Activated CD8-positive, alpha-beta memory T cell treated with anti-CD3 and anti-CD28 coated beads for 36 hours (primary cell): ENCODE measurements at regions not wholly inside any gene's neighbourhood (a gene's known extent, or its start where the extent isn't known, plus 50 kb on each side); places are given as distances from the start of the nearest gene placed in this dataset.

Experiments used
- CTCF ChIA-PET: fragments of 350-600 bp; sonication (Branson Sonifier 250); formaldehyde crosslinking; loops from one replicate; lab custom pipeline; 2021; ENCODE audit warnings: antibody characterized with exemption; lab: Charles Lee
- POLR2A ChIA-PET: fragments of 350-600 bp; sonication (Branson Sonifier 250); formaldehyde crosslinking; loops from one replicate; lab custom pipeline; 2021; ENCODE audit warnings: antibody characterized with exemption; lab: Charles Lee

DNA sequence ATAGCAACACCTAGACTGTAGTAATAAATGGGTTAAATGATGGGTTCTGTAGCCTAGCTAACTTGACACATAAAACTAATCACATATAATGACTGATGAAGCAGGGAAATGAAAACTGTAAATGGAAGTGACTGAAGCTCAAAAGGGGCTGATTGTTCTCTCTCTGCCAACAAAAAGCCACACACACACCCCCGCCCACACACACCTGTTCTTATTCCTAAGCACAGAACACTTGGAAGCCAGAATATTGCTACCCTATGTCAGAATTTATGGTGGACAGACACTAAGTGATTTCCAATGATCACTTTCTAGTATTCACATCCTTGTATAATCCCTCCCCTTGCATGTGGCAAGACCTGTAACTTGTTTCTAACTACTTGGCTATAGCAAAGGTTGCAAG is 603.5 kb downstream of the UTRN start:
- CTCF ChIA-PET, result no interaction called here

DNA sequence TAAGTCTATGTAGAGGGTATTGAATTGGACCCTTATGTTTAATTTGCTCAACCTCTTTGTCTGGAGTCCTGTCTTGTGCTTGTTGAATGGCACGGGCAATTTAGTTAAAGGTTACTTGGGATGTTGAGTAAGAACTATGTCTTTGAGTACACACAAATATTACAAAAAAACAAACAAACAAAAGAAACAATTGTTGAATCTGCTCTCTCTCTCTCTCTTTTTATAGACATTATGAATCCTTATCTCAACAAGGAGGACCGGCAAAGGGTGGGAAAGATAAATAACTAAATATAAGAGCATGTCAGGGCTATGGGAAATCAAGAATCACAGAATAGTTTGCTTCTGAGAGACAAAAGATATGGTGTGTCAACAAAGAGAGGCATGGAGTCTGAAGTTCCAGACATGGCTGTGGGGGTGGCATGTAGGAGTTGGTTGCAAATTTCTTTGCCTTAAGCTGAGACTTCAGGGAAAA is 608.6 kb downstream of the UTRN start:
- POLR2A ChIA-PET, result no interaction called here

More for the DNA sequence above, 603.5 kb downstream of the UTRN start:
- POLR2A ChIA-PET, result no interaction called here

DNA sequence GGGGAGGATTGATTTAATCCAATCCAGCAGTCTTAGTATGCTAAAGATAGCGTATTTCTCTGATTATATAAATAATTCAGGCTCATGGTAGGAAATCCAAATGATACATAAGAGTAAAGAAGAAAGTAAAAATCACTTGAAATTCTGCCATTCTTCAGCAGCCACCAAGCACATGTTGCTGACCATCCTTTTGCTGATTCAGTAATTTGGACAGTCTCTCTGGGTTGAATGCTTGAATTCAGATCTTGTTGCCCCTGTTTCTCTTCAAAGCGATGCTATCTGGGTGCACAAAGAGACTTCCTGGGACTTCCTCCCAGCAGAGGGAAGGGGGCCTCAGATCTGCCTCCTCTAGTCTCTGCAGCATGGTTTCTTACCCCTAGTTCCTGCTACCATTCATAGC is 609.1 kb downstream of the UTRN start:
- CTCF ChIA-PET, result no interaction called here
- POLR2A ChIA-PET, result no interaction called here

More for the DNA sequence above, 608.6 kb downstream of the UTRN start:
- CTCF ChIA-PET, result no interaction called here

DNA sequence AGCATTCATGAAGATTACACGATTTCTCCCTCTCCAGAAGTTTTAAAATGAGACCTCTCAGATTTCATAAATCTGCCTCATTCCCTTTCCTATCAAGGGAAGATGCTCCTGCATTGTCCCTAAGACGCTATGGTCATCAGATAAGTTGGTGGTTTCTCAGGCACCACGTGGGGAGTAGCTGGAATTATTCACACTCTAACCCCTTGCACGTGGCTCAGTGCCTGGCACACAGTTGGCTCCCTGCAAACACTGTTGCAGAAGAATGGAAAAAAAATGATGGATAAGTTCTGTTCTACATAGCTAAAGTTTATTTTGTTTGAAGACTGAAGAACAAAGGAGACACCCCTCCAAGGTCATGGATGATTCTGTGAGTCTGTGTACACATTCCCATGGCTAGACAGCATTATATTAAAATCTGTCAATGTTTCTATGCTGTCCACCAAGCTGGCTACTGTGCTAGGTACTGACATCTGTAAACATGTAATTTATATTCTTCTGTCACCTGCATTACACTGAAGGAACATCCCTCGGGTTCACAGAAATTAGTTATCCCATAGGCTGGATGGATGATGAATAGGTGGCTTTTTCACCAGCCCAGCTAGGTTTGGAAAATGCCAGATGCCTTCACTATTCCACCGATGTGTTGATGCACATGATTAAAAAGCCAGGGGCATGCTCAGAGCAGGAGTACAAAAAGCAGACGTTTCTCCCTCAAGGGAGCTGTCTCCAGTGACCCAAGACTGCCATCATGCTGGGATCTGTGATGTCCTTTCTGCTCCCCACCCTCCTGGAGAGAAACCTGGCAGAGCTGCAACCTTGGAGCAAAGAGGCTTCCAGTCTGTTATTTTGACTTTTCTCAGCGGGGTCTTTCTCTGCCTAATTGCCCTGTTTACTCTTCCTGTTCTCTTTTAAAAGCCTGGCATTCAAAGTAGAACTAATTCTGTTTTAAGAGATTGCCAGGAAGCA is 610.5 kb downstream of the UTRN start:
- ChIA-PET CTCF (no interaction called here), POLR2A (no interaction called here)

DNA sequence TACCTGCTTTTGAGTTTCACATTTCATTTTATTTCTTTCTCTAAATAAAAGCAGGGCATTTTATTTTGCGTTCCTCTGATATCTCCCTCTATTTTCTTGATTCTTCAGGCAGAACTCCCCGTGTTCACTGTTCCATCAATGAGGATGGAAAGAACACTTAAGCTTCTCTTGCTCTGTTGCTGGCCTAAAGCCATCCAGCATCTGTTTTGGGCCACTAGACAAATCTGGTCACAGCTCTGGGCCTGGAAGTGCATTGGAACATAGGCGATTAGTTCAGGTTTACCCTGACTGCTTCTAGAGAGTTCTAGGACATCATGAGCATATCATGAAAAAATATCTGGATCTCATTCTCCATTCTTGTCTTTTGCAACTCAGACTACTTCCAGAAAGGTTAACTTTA is 611.2 kb downstream of the UTRN start:
- CTCF ChIA-PET, result no interaction called here
- POLR2A ChIA-PET, result no interaction called here

DNA sequence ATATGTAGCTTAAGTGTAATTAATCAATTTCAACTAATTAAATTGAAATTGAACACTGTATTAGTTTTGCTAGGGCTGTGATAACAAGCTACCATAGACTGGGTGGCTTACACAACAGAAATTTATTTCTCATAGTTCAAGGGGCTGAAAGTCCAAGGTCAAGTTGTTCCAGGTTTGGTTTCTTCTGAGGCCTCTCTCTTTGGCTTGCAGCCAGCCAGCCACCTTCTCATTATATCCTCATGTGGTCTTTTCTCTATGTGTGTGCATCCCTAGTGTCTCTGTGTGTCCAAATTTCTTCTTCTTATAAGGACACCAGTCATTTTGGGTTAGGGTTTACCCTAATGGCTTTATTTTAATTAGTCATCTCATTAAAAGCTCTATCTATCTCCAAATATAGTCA is 611.7 kb downstream of the UTRN start:
- POLR2A ChIA-PET, result no interaction called here

DNA sequence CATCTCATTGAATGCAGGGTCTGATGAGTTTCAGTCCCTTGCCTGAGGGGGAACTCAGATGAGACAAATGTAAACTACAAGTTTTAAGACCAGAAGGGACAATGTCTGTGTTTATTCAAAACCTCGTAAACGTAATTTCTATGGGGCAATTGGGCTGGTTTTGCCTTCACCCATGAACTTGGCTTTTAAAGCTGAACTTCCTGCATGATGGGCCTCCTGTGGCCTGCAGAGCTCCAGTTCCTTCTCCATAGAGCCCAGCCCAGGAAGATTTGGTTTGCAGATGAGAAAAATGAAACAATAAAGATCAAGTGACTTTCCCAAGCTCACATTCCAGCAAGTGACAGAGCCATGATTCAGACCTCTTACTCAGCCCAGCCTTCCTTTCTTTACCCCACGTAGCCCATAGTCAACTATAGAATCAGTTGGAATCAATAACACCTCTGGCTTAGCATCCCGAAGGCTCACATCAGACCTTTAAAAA is 612.3 kb downstream of the UTRN start:
- CTCF ChIA-PET, result no interaction called here
- POLR2A ChIA-PET, result no interaction called here

More for the DNA sequence above, 611.7 kb downstream of the UTRN start:
- CTCF ChIA-PET, result no interaction called here

DNA sequence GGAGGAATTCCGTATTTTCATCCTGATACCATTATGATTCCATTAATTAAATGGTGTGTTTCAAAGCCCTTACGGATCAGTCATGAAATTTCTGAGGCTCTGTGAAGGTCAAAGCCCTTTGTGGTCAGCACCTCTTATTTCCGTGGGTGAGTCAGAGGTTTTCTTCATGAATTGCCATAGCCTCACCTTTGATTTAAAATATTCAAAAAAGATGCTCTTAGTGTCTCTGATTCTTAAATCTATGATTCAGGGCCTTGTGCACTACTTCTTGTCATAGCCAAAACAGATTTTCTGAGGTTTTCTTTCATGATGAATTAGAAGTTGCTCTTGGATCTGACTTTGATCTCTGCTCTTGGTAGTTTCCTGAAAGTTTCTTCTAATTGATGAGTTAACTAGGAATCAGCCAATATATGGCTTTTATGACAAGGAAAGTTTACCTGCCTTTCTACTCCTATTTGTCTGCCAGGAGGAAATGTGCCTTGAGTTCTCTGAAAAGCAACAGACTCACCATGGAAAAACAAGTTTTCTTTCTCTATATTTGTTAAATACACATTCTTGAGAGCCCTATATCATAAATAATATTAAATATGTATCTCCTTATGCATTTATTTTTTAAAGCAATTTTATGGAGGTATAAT is 613.0 kb downstream of the UTRN start:
- CTCF ChIA-PET, result no interaction called here
- POLR2A ChIA-PET, result no interaction called here

DNA sequence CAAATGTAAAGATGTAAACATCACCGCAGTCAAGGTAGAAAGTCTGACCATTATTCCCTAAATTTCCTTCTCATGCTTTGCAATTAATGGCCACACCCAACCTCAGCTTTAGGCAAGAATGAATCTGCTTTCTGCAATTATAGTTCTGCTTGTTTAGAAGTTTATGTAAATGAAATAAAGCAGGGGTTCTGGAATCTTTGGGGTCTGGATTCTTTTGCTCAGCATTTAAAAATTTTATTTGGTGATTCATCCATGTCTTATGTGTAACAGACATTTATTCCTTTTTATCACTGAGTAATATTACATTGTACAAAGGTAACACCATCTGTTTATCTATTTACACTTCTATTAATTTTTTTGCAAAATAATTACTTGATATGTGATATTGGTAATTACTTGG is 613.6 kb downstream of the UTRN start:
- ChIA-PET POLR2A (no interaction called here), CTCF (interaction anchor here (0.7 kb wide), 1 partner anchor 667 kb away, joined by 3 read pairs; no protein-coding TSS in a partner anchor)

DNA sequence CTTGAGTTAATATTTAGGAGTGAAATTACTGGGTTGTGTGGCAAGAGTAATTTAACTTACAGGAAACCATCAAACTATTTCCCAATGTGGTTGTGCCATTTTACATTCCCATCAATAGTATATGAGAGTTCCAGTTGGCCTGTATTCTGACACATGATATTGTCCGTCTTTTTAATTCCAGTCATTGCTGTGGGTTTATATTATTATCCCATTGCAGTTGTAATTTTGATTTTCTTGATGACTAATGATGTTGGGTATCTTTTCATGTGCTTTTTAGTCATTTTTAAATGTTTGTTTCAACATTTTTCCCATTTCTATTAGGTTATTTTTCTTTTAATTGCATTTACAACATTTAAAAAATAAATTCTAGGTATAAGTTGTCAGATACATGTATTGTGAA is 614.0 kb downstream of the UTRN start:
- ChIA-PET POLR2A (no interaction called here), CTCF (interaction anchor here (0.7 kb wide), 1 partner anchor 667 kb away, joined by 3 read pairs; no protein-coding TSS in a partner anchor)

DNA sequence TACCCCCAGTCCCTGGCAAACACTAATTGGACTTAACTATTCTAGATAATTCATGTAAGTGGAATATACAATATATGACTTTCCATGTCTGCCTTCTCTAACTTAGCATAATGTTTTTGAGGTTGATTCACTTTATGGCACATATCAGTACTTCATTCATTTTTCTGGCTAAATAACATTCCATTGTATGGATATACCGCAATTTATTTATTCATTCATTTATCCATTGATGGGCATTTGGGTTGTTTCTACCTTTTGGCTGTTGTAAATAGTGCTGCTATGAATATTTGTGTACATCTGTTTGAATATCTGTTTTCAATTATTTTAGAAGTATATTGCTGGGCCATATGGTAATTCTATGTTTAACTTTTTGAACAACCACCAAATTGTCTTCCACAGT is 616.3 kb downstream of the UTRN start:
- ChIA-PET POLR2A (no interaction called here), CTCF (no interaction called here)

DNA sequence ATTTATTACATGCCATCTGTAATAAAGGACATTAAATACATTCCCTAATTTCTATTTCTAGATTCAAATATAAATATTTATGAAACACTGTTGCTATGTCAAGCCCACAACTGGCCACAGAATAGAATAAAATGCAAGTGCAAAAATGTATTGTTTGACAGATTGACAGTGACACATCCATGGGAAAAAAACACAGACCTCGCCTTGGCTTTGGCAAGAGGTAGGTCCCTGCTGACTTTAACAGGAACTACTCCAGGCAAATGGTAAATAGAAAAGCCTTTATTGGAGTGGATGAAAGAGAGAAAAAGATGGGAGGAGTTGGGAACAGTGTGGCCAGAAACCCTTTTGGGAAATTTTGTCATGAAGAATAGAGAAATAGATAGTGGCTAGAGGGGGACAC is 622.9 kb downstream of the UTRN start:
- POLR2A ChIA-PET, result no interaction called here
- CTCF ChIA-PET, result no interaction called here

DNA sequence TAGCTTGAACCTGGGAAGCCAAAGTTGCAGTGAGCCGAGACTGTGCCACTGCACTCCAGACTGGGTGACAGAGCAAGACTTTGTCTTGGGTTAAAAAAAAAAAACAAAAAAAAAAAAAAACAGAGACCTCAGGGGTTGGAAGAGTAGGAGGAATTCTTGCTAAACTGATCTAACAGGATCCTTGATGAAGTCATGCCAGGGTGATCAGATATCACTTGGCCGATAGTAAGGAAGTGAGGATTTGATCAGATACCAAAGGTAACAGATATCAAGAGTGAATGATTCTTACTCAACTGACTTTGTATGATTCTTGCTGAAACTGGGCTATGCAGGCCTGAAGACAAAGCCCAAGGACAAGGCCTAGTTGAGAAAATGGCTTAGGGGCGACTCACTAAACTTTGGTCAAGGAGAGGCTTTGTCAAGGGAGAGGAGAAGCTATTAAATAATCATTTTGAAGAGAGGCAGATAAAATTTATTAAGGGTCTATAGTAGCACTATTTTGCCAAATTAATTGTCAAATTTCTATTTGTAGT is 624.7 kb downstream of the UTRN start:
- CTCF ChIA-PET, result no interaction called here
- POLR2A ChIA-PET, result no interaction called here

DNA sequence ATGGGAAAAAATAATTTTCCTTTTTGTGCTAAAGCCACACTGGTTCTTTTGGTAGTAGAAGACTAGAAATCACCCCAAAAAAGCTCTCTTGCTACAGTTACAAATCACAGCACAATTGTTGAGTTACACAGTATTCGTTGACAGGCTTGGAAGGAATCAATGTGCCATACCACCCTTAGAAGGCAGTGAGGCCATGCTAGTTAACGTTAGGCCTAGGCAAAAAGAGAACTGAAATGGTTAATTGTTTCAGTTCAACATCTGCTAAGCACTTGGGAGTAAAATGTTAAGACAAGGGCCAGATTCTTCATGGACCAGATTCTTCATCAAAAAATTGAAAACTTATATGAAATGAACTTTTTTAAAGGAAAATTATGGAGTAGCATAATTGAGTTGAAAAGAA is 626.2 kb downstream of the UTRN start:
- POLR2A ChIA-PET, result no interaction called here
- CTCF ChIA-PET, result no interaction called here

DNA sequence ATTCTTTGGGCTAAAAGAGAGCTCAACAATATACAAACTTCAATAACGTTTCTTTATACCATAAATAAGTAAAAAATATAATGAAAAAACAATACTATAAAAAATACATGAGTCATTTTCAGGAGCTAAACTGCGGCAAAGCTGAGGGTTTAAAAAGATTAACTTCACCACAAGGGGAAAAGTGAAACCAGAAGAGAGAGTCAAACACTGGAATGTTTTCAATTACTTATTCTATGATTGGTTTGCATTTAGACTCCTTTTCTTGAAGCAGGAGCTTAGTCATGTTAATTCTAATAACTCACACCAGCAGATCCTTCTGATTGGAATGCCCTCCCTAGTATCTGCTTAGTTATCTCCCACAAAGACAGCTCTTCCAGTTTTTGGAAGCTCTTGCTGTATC is 627.3 kb downstream of the UTRN start:
- POLR2A ChIA-PET, result no interaction called here
- CTCF ChIA-PET, result no interaction called here

DNA sequence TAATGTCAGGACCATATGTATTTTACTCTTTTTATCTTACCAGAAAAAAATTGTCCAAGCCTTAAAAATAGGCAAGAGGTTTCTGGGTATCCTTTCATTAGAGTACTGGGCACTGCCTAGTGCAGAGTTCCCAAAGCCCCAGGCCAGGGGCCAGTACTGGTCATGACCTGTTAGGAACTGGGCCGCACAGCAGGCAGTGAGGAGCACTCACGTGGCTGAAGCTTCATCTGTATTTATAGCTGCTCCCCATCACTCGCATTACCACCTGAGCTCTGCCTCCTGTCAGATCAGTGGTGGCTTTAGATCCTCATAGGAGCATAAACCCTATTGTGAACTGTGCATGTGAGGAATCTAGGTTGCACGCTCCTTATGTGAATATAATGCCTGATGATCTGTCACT is 632.9 kb downstream of the UTRN start:
- CTCF ChIA-PET, result no interaction called here
- POLR2A ChIA-PET, result no interaction called here

DNA sequence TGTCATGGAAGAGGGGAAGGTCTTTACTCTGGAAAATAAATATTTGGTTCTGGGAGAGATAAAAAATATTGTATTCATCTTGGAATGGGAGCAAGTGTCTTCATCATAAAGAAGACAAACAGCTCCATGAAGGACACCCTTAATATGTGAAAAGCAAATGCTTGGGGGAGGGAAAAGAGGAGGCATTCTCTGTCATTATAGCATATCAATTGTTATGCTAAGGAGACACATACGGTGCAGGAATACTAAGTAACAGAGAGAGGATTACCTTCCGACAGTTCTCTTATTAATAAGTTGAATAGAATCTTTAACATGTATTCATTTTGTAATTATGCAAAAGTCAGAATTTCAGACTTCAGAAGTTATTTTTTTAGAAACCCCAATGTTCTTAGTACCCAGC is 634.4 kb downstream of the UTRN start:
- CTCF ChIA-PET, result no interaction called here

DNA sequence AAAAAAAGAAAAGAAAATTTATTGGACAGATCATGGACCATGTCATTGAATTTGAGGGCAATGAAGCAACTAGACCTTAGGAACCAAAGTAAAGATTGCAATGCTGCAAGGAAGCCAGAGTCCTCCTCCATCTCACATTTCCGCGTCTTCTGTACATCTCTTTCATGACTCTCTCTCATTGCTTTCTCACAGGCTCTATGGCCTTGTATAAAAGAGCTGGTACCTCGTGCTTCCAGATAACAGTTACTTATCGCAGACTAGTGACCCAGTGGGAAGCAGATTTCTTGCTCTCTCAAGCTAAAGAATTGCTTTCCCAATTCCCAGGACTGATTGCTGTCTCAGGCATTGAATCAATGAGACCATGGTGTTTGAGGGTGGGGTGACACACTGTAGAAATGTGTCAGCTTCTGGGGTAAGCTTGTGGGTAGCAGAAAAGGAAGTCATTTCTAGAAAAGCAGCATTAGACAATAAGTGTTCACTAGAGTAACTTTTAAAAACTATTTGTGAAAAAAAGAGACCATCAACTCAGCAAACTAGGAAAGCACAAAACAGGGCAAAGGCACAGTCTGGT is 635.3 kb downstream of the UTRN start:
- POLR2A ChIA-PET, result no interaction called here
- CTCF ChIA-PET, result no interaction called here

More for the DNA sequence above, 634.4 kb downstream of the UTRN start:
- POLR2A ChIA-PET, result no interaction called here

DNA sequence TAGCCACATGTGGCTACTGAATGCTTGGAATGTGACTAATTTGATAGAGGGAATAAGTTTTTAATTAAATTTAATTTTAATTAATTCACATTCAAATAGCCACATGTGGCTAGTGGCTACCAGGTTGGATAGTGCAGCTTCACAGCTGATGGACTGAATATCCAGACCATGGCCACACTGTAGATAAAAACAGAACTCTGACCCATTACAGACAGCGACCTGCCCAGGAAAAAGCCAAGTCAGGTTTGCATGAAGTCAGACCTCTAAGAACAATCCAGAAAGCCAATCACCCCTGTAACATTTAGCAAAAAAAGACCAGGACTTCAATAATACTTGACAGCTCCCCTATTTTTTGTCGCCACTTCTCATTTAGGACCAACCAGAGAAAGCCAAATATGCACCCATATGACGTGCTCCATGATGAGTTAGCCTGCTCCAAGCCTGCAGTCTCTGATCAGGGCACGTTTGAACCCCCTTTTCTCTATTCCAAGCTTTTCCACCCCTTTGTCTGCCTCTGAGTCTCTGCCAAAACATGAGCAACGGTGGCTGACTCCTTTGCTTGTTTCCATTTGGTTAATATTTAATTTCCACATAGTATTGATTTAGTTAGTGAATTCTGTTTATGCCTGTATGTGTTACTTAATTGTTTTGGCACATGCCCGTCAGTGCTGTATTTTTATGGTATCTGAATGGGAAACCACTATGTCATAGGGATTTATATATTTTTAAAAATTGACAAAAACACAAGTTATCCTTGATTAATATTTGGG is 636.3 kb downstream of the UTRN start:
- ChIA-PET POLR2A (no interaction called here), CTCF (no interaction called here)
